Skeletal muscle cell (primary cell): ENCODE measurements at regions not wholly inside any gene's neighbourhood (a gene's known extent, or its start where the extent isn't known, plus 50 kb on each side); places are given as distances from the start of the nearest gene placed in this dataset.
"Not testable (repeated sequence)": the region's sequence is repeated elsewhere in the genome, so short reads cannot be mapped to it uniquely, and the experiment has no call there.

Experiments used
- DNase-seq: peaks from one replicate; pipeline ENCODE4 v3.0.0-alpha.2; 2010; ENCODE audit warnings: low read depth
- H3K4me3 ChIP-seq: 2 replicates; pipeline ENCODE4 v1.5.1; 2011; ENCODE audit warnings: low read depth, mild to moderate bottlenecking, control low read depth, low read length, moderate library complexity

- no peak for DNase-seq
- no peak overlapping the region for H3K4me3 ChIP-seq
Measured at GRCh38 chr2:39893616-39894015, 114.6 kb upstream of the THUMPD2 start.

- H3K4me3 ChIP-seq, result no peak overlapping the region
- DNase-seq, result no peak
Measured at GRCh38 chr2:39881948-39882347, 102.9 kb upstream of the THUMPD2 start.

GRCh38 chr2:39881494-39881893, 102.4 kb upstream of the THUMPD2 start:
- no peak overlapping the region for H3K4me3 ChIP-seq
- DNase-seq, result no peak

- H3K4me3 ChIP-seq, DNase-seq: not testable (repeated sequence)
Measured at GRCh38 chr2:39879001-39879400, 99.9 kb upstream of the THUMPD2 start.

GRCh38 chr2:39875914-39876267, 96.8 kb upstream of the THUMPD2 start:
- no peak for DNase-seq
- no peak overlapping the region for H3K4me3 ChIP-seq

GRCh38 chr2:39875182-39875913, 96.3 kb upstream of the THUMPD2 start:
- peak; percentile 97 for DNase-seq
- H3K4me3 ChIP-seq, result no peak overlapping the region

GRCh38 chr2:39874236-39874635, 95.2 kb upstream of the THUMPD2 start:
- DNase-seq, result peak; percentile 63
- no peak overlapping the region for H3K4me3 ChIP-seq

- H3K4me3 ChIP-seq, result no peak overlapping the region
- DNase-seq, result no peak
Measured at GRCh38 chr2:39873586-39873985, 94.5 kb upstream of the THUMPD2 start.

GRCh38 chr2:39872748-39873147, 93.7 kb upstream of the THUMPD2 start:
- DNase-seq, result no peak

GRCh38 chr2:39871291-39871761, 92.3 kb upstream of the THUMPD2 start:
- DNase-seq, result peak; percentile 97
- H3K4me3 ChIP-seq, result no peak overlapping the region

More at GRCh38 chr2:39872748-39873147, 93.7 kb upstream of the THUMPD2 start:
- no peak overlapping the region for H3K4me3 ChIP-seq

GRCh38 chr2:39870871-39871270, 91.8 kb upstream of the THUMPD2 start:
- DNase-seq, result no peak
- no peak overlapping the region for H3K4me3 ChIP-seq

GRCh38 chr2:39867268-39867667, 88.2 kb upstream of the THUMPD2 start:
- no peak overlapping the region for H3K4me3 ChIP-seq
- no peak for DNase-seq

GRCh38 chr2:39865751-39866150, 86.7 kb upstream of the THUMPD2 start:
- DNase-seq, result no peak
- no peak overlapping the region for H3K4me3 ChIP-seq

GRCh38 chr2:39863672-39864071, 84.6 kb upstream of the THUMPD2 start:
- not testable (repeated sequence) for H3K4me3 ChIP-seq, DNase-seq

- H3K4me3 ChIP-seq, result no peak overlapping the region
- no peak for DNase-seq
Measured at GRCh38 chr2:39860538-39860937, 81.5 kb upstream of the THUMPD2 start.

- no peak for DNase-seq
- H3K4me3 ChIP-seq, result no peak overlapping the region
Measured at GRCh38 chr2:39858677-39859076, 79.6 kb upstream of the THUMPD2 start.

GRCh38 chr2:39855856-39856255, 76.8 kb upstream of the THUMPD2 start:
- H3K4me3 ChIP-seq, result no peak overlapping the region
- DNase-seq, result no peak

GRCh38 chr2:39854771-39855170, 75.7 kb upstream of the THUMPD2 start:
- no peak for DNase-seq
- H3K4me3 ChIP-seq, result no peak overlapping the region

GRCh38 chr2:39852831-39853230, 73.8 kb upstream of the THUMPD2 start:
- no peak for DNase-seq

GRCh38 chr2:39851651-39852110, 72.6 kb upstream of the THUMPD2 start:
- no peak overlapping the region for H3K4me3 ChIP-seq
- peak; percentile 47 for DNase-seq

More at GRCh38 chr2:39852831-39853230, 73.8 kb upstream of the THUMPD2 start:
- no peak overlapping the region for H3K4me3 ChIP-seq

- no peak for DNase-seq
- no peak overlapping the region for H3K4me3 ChIP-seq
Measured at GRCh38 chr2:39851251-39851650, 72.2 kb upstream of the THUMPD2 start.
